Spleen (tissue), 11 donors: ENCODE measurements at regions not wholly inside any gene's neighbourhood (a gene's known extent, or its start where the extent isn't known, plus 50 kb on each side); places are given as distances from the start of the nearest gene placed in this dataset.

Experiments used
- DNase-seq: peaks from one replicate; pipeline ENCODE4 v3.0.0-alpha.2; 2020
- H3K27ac ChIP-seq, 8 donors: fragments of 200-600 bp; sonication (generic) in 7 of 8; 1 replicate in 4 of 8; 2 replicates in 4 of 8; pipeline versions ENCODE4 v1.5.0 to v1.8.0; 2016 to 2021; ENCODE audit warnings: inconsistent platforms in 4 of 8, mild to moderate bottlenecking in 4 of 8, moderate library complexity in 1 of 8
- H3K27me3 ChIP-seq, 7 donors: fragments of 200-600 bp; sonication (generic) in 6 of 7; replicated peaks in 1 of 7; 1 replicate in 4 of 7; 2 replicates in 3 of 7; pipeline versions ENCODE4 v1.5.0 to v1.8.0; 2016 to 2021; ENCODE audit warnings: inconsistent platforms in 3 of 7, mild to moderate bottlenecking in 1 of 7
- H3K36me3 ChIP-seq, 6 donors: fragments of 200-600 bp; sonication (generic) in 5 of 6; 1 replicate in 4 of 6; 2 replicates in 2 of 6; pipeline versions ENCODE4 v1.5.0 to v1.8.0; 2016 to 2021; ENCODE audit warnings: inconsistent platforms in 2 of 6
- H3K4me1 ChIP-seq, 6 donors: fragments of 200-600 bp; sonication (generic) in 5 of 6; 1 replicate in 3 of 6; 2 replicates in 3 of 6; pipeline versions ENCODE4 v1.5.0 to v1.8.0; 2016 to 2021; ENCODE audit warnings: inconsistent platforms in 3 of 6
- H3K4me3 ChIP-seq, 8 donors: fragments of 200-600 bp; sonication (generic) in 7 of 8; 1 replicate in 4 of 8; 2 replicates in 4 of 8; pipeline versions ENCODE4 v1.5.0 to v1.8.0; 2016 to 2021; ENCODE audit warnings: inconsistent platforms in 4 of 8, mild to moderate bottlenecking in 4 of 8, moderate library complexity in 2 of 8
- H3K9me3 ChIP-seq, 8 donors: fragments of 200-600 bp; sonication (generic) in 7 of 8; 1 replicate in 4 of 8; 2 replicates in 4 of 8; pipeline versions ENCODE4 v1.5.0 to v1.8.0; 2016 to 2021; ENCODE audit warnings: inconsistent platforms in 4 of 8
- CTCF ChIP-seq, 11 experiments: fragments of 200-600 bp in 7 of 11; fragments of 450-650 bp in 4 of 11; sonication (generic) in 4 of 11; IDR thresholded peaks in 8 of 11; conservative IDR thresholded peaks in 3 of 11; 1 replicate in 7 of 11; 2 replicates in 4 of 11; pipeline versions ENCODE4 v1.4.0 to v1.8.0; 2016 to 2021; ENCODE audit warnings: antibody characterized with exemption in 11 of 11, inconsistent platforms in 4 of 11, mild to moderate bottlenecking in 1 of 11
- POLR2A ChIP-seq, 3 donors: fragments of 450-650 bp; IDR thresholded peaks; one replicate each; pipeline ENCODE4 v1.5.1; 2017; ENCODE audit warnings: antibody characterized with exemption in 3 of 3, mild to moderate bottlenecking in 1 of 3
- POLR2AphosphoS5 ChIP-seq, 3 donors: sonication (generic); formaldehyde crosslinking; IDR thresholded peaks; one replicate each; pipeline ENCODE4 v1.5.1; 2017; ENCODE audit warnings: antibody characterized with exemption in 3 of 3
- whole genome bisulfite sequencing, 5 donors: extraction: QIAGEN DNeasy Blood & Tissue Kit in 3 of 5; methylation state at CpG; one replicate each; pipeline versions ENCODE4 v1.1.5 to v1.1.7; 2013 to 2018; 5-methylcytosine and 5-hydroxymethylcytosine counted together
- intact Hi-C: fragments of 100-400 bp; cut with DNase I; formaldehyde crosslinking; loops from one replicate; pipeline ENCODE4 v1.15.0; 2023; ENCODE audit warnings: low total_unique reads
- donor health status: healthy with polysubstance abuse.
- donor health status: DM: no; HTN: no; CAD: no; lungs with moderate emphysema.
- donor health status: DM: no; HTN: no; CAD: no.
- donor health status: Bipolar disorder and iron deficiency.
- donor health status: healthy.
- donor health status: DM: no; HTN: no; CAD: no.
- donor health status: DM: yes; HTN: yes; CAD: no.

GRCh38 chr1:199297887-199298286 lies 659.0 kb downstream of the PTPRC start:
- TF ChIP-seq POLR2AphosphoS5 (IDR thresholded peaks at IDR 0.05) = no peak
- no peak for TF ChIP-seq POLR2A (IDR thresholded peaks at IDR 0.05)
- no peak for TF ChIP-seq CTCF (IDR thresholded peaks at IDR 0.05 in 8 of 11, conservative IDR thresholded peaks at IDR 0.05 in 3 of 11)
- WGBS, 5 donors = 69 to 94% (median 87%) methylated on average over 3 of the region's 3 CpGs
- H3K27ac ChIP-seq = no peak overlapping the region

GRCh38 chr1:199298825-199299224 lies 660.0 kb downstream of the PTPRC start:
- no peak for DNase-seq
- H3K9me3 ChIP-seq = no peaks in the 10 kb centered on the region
- no peak overlapping the region for H3K27ac ChIP-seq
- no peak for TF ChIP-seq POLR2AphosphoS5 (IDR thresholded peaks at IDR 0.05)
- no peak for TF ChIP-seq POLR2A (IDR thresholded peaks at IDR 0.05)
- no peak for TF ChIP-seq CTCF (IDR thresholded peaks at IDR 0.05 in 8 of 11, conservative IDR thresholded peaks at IDR 0.05 in 3 of 11)
- intact Hi-C loops = no loop called here
- WGBS, 5 donors = 81 to 97% (median 90%) methylated on average over 3 of the region's 3 CpGs
- no peaks in the 10 kb centered on the region for H3K4me1 ChIP-seq
- H3K4me3 ChIP-seq = no peak overlapping the region
- H3K36me3 ChIP-seq = no peaks in the 10 kb centered on the region
- H3K27me3 ChIP-seq = no peaks in the 10 kb centered on the region

More at GRCh38 chr1:199297887-199298286, 659.0 kb downstream of the PTPRC start:
- intact Hi-C loops = no loop called here
- no peak for DNase-seq
- Histone ChIP-seq H3K4me1 (no peaks in the 10 kb centered on the region), H3K27me3 (no peaks in the 10 kb centered on the region), H3K4me3 (no peak overlapping the region), H3K9me3 (no peaks in the 10 kb centered on the region), H3K36me3 (no peaks in the 10 kb centered on the region)

GRCh38 chr1:199301472-199302217 lies 662.8 kb downstream of the PTPRC start:
- TF ChIP-seq CTCF (IDR thresholded peaks at IDR 0.05 in 8 of 11, conservative IDR thresholded peaks at IDR 0.05 in 3 of 11) (no peak), POLR2A (IDR thresholded peaks at IDR 0.05) (no peak), POLR2AphosphoS5 (IDR thresholded peaks at IDR 0.05) (no peak)
- Histone ChIP-seq H3K27ac (no peak overlapping the region), H3K27me3 (no peaks in the 10 kb centered on the region), H3K4me3 (no peak overlapping the region), H3K4me1 (no peaks in the 10 kb centered on the region), H3K9me3 (no peaks in the 10 kb centered on the region), H3K36me3 (no peaks in the 10 kb centered on the region)
- DNase-seq = no peak
- intact Hi-C loops = no loop called here

- no peaks in the 10 kb centered on the region for H3K36me3 ChIP-seq
- H3K27me3 ChIP-seq = no peaks in the 10 kb centered on the region
- H3K27ac ChIP-seq = no peak overlapping the region
- no peak for TF ChIP-seq POLR2A (IDR thresholded peaks at IDR 0.05)
- no peak for TF ChIP-seq POLR2AphosphoS5 (IDR thresholded peaks at IDR 0.05)
- no peak for TF ChIP-seq CTCF (IDR thresholded peaks at IDR 0.05 in 8 of 11, conservative IDR thresholded peaks at IDR 0.05 in 3 of 11)
- DNase-seq = no peak
- intact Hi-C loops = no loop called here
- H3K4me1 ChIP-seq = no peaks in the 10 kb centered on the region
- no peaks in the 10 kb centered on the region for H3K9me3 ChIP-seq
- no peak overlapping the region for H3K4me3 ChIP-seq
Observed at GRCh38 chr1:199302554-199302953, 663.7 kb downstream of the PTPRC start.
